GM18508 (cell line): ENCODE measurements at regions not wholly inside any gene's neighbourhood (a gene's known extent, or its start where the extent isn't known, plus 50 kb on each side); places are given as distances from the start of the nearest gene placed in this dataset.

Experiments used
- ATAC-seq: cut with Tn5 transposase; IDR thresholded peaks from one replicate; pipeline ENCODE4 v1.9.1; 2021; ENCODE audit warnings: moderate number of reproducible peaks; ENCODE audit not compliant: insufficient read depth, unreplicated experiment

DNA sequence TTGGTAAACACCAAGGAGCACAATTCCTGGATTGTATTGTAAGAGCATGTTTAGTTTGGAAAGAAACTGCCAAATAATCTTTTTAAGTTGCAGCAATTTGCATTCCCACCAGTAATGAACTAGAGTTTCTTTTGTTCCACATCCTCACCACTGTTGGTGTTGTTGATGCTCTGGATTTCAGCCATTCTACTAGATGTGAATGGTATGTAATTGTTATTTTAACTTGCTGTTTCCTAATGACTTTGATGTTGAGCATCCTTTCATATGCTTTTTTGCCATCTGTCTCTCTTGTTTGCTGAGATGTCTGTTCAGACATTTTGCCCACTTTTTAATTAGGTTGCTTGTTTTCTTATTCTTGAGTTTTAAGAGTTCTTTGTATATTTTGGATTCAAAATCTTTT, 1654.1 kb downstream of the GRIK2 start:
- ATAC-seq: no peak

- no peak for ATAC-seq
These were observed 1648.8 kb downstream of the GRIK2 start for GRCh38 chr6:103042336-103042735.

DNA sequence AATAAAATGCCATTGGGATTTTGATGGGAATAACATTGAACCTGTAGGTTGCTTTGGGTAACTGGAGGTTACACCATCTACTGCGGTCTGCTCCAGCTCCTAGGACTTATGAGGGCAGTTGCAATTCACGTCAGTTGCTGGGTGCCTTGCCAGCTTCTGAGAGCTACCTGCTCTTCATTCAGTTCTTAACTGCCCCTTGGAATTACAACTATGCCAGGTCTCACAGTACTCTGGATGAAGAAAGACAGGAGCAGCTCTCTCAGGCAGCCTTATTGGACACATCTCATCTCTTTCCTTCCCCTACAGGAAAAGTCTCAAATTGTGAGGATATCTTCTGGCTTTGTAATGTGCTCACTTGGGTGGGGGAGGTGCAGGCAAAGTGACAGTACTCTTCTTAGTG, 1643.3 kb downstream of the GRIK2 start:
- no peak for ATAC-seq

DNA sequence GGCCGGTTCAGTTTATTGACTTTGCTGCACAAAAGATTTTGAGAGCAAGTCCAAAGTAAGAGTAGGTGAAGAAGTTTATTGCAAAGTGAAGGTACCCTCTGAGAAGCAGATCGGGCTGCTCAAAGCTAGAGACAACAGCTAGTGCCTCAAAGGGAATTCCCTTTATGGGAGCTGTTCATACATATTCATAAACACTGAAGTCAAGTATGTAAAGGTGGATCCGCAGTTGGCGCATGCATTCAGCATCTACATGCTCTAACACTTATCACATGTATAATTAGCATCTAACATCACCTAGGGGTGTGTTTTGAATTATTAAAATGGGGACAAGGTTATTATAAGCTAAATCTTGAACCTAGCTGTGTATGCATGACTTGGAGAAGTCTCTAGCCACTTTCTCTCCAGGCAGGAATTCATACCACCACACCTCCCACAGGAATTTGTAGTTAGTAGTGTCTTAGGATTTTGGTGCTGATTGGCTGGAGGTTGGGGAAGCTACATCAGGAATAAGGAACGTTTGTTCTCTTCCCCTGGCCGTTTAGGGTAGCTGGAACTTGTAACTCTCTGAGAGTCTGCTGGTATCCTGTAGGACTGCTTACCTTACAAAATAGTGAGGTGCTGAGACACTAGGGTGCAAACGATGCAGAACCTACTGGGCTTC, 1633.9 kb downstream of the GRIK2 start:
- no peak for ATAC-seq

DNA sequence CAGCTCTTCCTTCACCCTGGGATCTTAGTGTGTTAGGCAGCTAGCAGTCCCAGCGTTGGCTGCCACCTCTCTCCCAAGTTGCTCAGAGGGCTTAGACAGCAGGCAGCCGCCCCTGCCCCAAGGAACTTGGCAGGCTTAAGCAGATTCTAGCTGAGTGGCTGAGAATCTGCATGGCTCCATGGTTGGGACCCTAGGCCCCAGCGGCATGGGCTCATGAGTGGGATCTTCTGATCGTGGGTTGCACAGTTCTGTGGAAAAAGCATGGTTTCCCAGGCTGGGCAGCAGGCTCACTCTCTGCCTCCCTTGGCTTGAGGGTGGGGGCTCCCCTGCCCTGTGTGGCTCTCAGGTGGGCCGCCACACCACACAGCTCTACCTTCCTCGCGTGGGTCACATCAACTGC, 1624.9 kb downstream of the GRIK2 start:
- ATAC-seq: no peak

DNA sequence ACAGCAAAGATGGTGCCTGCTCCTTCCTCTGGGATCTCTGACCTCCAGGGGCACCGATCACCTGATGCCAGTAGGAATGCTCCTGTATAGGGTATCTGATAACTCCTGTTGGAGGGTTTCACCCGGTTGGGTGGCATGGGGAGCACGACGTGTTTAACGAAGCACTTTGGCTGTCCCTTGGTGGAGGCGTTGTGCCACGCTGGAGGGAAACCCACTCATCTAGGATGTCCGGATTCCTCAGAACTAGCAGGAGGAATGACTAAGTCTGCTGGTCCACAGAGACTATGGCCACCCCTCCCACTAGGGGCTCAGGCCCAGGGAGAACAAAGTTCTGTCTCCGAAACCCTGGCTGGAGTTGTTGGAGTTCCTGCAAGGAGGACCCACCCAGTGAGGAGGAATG, 1624.4 kb downstream of the GRIK2 start:
- no peak for ATAC-seq

GRCh38 chr6:103011605-103012004, 1618.1 kb downstream of the GRIK2 start:
- ATAC-seq: no peak

DNA sequence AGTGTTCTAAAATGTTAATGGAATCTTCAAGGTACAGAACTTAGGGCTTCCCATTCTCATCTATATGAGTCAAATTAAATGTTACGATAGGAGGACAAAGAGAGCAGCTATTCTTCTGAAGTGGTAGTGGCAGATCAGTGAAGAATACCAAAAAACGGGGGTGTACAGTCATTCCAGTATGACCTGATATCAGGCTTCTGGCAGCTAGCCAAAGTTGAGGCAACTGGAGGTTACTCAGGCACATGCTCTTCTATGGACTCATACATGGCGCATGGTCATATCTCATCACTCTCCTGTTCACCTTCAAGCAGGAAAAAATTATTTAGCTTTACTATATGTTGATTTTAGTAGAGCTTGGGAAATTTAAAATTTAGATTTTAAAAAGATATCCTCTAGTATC, 1608.8 kb downstream of the GRIK2 start:
- no peak for ATAC-seq

DNA sequence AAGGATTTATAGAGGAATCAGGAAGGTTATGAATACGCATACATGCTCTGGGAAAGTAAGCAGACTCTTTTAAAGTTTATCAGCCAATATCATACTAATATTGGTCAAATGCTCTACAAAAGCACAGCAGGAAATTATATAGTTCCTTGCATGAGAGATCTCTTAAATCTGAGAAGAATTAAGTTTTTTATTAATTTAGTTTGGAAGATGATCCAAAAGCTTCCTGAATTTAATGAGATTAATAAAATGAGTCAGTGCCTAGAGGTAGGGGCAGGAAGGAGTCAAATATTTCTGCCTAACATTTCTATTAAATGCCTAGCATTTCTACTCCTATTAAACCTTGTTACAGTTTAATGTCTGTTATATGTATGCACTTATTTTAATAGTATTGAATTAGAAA, 1608.2 kb downstream of the GRIK2 start:
- ATAC-seq: no peak

DNA sequence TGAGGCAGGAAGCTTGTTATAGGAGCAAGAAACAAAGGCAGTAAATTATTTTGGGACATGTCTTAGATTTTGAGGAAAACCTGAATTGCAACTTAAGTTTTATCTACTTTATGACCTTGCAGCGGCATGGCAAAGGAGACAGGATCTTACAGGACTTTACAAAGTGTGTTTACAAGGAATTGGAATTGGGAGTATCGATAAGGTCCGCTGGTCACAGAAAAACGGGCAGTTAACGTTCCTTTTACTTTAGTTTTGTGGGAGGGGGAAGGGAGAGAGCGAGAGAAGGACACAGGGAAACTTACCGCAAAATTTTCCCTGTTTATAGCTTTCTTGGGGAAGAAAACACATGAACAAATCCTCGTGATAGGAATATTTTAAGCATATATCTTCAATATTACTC, 1607.2 kb downstream of the GRIK2 start:
- ATAC-seq: no peak

DNA sequence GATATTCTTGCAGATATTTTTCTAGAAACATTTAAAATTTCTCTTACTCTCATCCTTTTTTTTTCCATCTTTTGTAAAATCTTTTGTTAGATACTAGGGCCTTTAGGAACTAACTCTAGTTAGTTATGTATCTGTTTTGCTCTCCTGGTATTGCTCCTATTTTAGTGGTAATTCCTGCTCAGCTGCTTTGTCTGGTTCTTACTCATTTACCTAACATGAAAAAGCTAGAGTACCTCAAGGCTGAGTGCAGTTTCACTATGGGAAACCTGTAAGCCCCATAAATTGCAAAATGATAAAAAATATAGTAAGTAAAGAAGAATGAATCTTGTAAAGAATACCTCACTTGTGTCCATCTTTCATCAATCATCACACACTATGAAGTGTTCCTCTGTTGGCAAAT, 1602.0 kb downstream of the GRIK2 start:
- ATAC-seq: no peak

DNA sequence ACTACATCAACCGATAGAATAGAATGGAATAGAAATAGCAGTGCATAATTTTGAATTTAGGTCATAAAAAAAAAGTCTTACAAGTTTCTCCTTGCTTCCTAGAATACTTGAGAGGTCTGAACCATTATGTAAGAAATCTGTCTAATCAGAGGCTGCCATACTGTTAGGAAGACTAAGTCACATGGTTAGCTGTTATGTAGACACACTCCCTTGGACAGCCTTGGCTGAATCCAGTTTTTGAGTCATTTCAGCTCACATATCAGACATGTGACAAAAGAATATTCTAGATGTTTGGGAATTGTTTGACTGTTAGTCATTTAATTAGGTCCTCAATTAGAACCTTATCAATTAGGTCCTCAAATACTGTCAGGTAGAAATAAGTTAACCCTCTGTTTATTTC, 1601.4 kb downstream of the GRIK2 start:
- ATAC-seq: no peak

DNA sequence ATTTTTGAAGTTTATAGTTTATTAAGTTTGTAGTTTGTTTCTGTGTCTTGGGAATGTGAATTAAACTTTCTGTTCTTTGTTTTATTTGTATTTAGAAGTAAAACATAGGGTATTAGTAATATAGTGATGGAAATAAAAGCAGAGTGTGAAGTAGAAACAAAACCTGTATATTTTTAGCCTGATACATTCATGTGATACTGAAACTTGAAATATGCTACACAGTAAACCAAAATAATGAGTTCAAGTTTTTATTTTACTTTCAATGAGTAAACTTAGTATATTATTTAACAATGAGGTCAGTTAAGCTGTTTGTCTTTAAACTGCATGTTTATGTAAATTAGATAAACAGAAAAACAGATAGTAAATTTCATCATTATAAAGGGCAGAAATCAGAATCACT, 1592.6 kb downstream of the GRIK2 start:
- ATAC-seq: no peak

GRCh38 chr6:102984357-102984756, 1590.8 kb downstream of the GRIK2 start:
- ATAC-seq: no peak

DNA sequence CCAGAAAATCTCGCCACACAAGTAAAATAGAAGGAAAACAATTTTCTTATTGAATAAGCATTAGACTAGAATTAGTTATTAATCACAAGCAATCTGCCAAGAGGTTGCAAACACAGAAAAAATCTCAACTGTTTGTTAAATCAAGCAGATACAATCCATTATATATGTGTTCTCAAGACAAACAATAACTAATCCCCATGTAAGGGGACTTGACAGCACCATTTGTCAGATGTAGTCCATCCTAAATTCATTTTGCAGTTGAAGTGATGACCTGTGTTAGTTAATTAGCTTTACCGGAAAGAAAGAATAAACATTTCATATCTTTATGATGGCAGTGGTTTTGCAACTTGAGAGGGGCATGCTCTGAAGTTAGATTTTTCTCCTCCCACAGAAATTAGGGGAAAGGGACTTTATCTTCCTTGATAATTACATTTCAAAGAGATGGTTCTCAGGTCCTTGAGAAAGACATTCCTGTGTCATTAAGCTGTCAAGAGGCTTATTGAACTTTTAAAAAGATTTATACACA, 1588.0 kb downstream of the GRIK2 start:
- ATAC-seq: no peak

- no peak for ATAC-seq
These were observed 1587.4 kb downstream of the GRIK2 start for GRCh38 chr6:102980951-102981350.

GRCh38 chr6:102961902-102962301, 1568.4 kb downstream of the GRIK2 start:
- no peak for ATAC-seq

DNA sequence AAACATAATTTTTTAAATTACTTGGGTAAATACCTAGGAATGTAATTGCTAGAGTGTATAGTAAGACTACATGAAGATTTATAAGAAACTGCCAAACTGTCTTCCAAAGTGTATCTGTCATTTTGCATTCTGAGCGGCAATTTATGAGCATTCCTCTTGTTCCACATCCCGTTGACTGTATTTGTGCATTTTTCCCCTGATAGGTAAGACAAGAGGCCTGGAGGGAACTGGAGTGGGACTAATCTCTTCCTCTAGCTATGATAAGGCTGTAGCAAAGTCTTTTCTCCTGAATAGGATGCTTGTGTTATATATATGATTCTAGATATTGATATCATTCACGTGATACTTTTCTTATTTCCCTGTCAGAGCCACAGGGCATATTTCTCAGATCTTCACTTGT, 1557.5 kb downstream of the GRIK2 start:
- no peak for ATAC-seq

DNA sequence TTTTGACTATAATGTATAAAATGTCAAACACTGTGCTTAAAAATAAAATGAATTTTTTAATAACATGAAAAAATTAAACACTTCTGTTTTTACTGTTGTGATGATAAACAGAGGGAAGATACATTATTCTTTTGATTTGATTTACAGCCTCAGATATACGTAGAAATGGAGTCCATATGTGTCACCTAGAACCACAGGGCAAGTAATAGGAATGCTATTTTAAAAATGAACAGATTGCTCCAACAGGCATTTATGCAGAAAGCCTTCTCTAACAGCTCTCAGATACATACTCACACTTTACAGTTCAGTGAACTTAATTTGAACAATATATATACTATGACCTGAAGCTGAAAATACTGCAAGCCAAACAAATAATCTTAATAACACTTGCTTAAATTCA, 1551.0 kb downstream of the GRIK2 start:
- no peak for ATAC-seq

GRCh38 chr6:102942206-102942605, 1548.7 kb downstream of the GRIK2 start:
- no peak for ATAC-seq

GRCh38 chr6:102936959-102937358, 1543.5 kb downstream of the GRIK2 start:
- no peak for ATAC-seq

GRCh38 chr6:102928109-102928508, 1534.6 kb downstream of the GRIK2 start:
- ATAC-seq: no peak

DNA sequence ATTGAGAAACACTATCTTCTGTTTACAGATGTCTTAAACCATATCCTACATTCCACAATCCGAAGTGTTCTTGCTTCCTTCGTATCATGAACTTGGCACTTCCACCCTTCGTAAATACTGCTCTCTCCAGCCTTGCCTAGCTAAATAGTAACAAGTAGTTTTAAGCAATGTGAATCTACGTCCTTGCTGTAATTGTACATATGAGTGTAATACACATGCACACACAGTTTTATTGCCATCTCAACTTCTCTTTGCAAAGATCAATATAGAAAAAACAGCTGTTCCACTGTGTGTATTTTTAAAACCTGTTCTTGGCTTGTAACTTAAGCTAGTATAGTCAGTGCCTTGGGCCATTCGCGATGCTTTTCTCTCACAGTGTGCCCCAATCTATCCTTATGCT, 1524.7 kb downstream of the GRIK2 start:
- no peak for ATAC-seq
